Transverse colon (tissue), 4 donors: ENCODE measurements at regions not wholly inside any gene's neighbourhood (a gene's known extent, or its start where the extent isn't known, plus 50 kb on each side); places are given as distances from the start of the nearest gene placed in this dataset.

Experiments
- DNase-seq: peaks from one replicate; pipeline ENCODE4 v3.0.0-alpha.2; 2019
- H3K27ac ChIP-seq, 4 donors: fragments of 200-600 bp; sonication (generic); 2 replicates each; pipeline ENCODE4 v1.5.1; 2016 to 2018; ENCODE audit warnings: inconsistent platforms in 4 of 4
- H3K27me3 ChIP-seq: fragments of 200-600 bp; sonication (generic); 2 replicates; pipeline ENCODE4 v1.5.1; 2017; ENCODE audit warnings: inconsistent platforms
- H3K36me3 ChIP-seq, 4 donors: fragments of 200-600 bp; sonication (generic); 2 replicates each; pipeline ENCODE4 v1.5.1; 2017 to 2019; ENCODE audit warnings: inconsistent platforms in 4 of 4
- H3K4me1 ChIP-seq, 4 donors: fragments of 200-600 bp; sonication (generic); 2 replicates each; pipeline ENCODE4 v1.5.1; 2017 to 2020; ENCODE audit warnings: inconsistent platforms in 4 of 4
- H3K4me3 ChIP-seq, 4 donors: fragments of 200-600 bp; sonication (generic); 1 replicate in 1 of 4; 2 replicates in 3 of 4; pipeline versions ENCODE4 v1.5.1 to v1.6.1; 2017 to 2019; ENCODE audit warnings: inconsistent platforms in 4 of 4
- H3K9me3 ChIP-seq, 2 donors: fragments of 200-600 bp; sonication (generic); 2 replicates each; pipeline ENCODE4 v1.5.1; 2017 to 2019; ENCODE audit warnings: inconsistent platforms in 2 of 2
- EP300 ChIP-seq: sonication (generic); formaldehyde crosslinking; IDR thresholded peaks from one replicate; pipeline ENCODE4 v1.6.1; 2017; ENCODE audit warnings: antibody characterized with exemption, low read depth
- POLR2A ChIP-seq: fragments of 450-650 bp; IDR thresholded peaks from one replicate; pipeline ENCODE4 v1.6.1; 2016; ENCODE audit warnings: antibody characterized with exemption, mild to moderate bottlenecking, moderate library complexity
- POLR2AphosphoS5 ChIP-seq, 3 donors: sonication (generic); formaldehyde crosslinking; IDR thresholded peaks; one replicate each; pipeline ENCODE4 v1.6.1; 2016; ENCODE audit warnings: antibody characterized with exemption in 3 of 3
- WGBS, 2 donors: methylation state at CpG; one replicate each; pipeline ENCODE4 v1.1.5; 2018; ENCODE audit warnings: low coverage in 1 of 2; 5-methylcytosine and 5-hydroxymethylcytosine counted together
- in situ Hi-C, 4 donors: fragments of 200-750 bp; cut with MboI; loops; one replicate each; pipeline versions ENCODE4 v1.15.0 to v1.15.1; 2017; ENCODE audit warnings: low sequenced_read_pairs in 3 of 4, low pct_ligation_motif_present in 1 of 4, low pct_unique_long_range_greater_than_20kb in 1 of 4
- intact Hi-C: fragments of 100-400 bp; cut with DNase I; formaldehyde crosslinking; loops from one replicate; pipeline ENCODE4 v1.15.1; 2023; ENCODE audit warnings: low total_unique reads
- TF ChIP-seq, protein P1 (sequence below), 5 experiments: fragments of 200-600 bp in 3 of 5; fragments of 450-650 bp in 2 of 5; sonication (generic) in 3 of 5; IDR thresholded peaks; 1 replicate in 2 of 5; 2 replicates in 3 of 5; pipeline ENCODE4 v1.5.1; 2016 to 2017; ENCODE audit warnings: antibody characterized with exemption in 5 of 5, inconsistent platforms in 3 of 5, mild to moderate bottlenecking in 2 of 5, moderate library complexity in 1 of 5

DNA sequence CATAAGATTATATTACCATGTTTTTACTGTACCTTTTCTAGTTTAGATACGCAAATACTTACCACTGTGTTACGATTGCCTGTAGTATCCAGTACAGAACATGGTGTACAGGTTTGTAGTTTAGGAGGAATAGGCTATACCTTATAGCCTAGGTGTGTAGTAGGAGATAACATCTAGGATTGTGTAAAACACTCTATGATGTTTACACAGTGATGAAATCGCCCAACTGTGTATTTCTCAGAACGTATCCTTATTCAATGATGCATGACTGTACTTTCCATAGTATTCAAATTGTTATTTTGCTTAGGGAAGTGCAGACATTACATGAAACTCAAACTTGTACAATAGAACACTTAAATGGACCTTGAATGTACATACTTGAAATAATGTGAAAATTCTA, 188.1 kb upstream of the PDGFD start:
- no peaks in the 10 kb centered on the region for H3K4me1 ChIP-seq
- H3K4me3 ChIP-seq = no peak overlapping the region
- TF ChIP-seq, protein P1, sequence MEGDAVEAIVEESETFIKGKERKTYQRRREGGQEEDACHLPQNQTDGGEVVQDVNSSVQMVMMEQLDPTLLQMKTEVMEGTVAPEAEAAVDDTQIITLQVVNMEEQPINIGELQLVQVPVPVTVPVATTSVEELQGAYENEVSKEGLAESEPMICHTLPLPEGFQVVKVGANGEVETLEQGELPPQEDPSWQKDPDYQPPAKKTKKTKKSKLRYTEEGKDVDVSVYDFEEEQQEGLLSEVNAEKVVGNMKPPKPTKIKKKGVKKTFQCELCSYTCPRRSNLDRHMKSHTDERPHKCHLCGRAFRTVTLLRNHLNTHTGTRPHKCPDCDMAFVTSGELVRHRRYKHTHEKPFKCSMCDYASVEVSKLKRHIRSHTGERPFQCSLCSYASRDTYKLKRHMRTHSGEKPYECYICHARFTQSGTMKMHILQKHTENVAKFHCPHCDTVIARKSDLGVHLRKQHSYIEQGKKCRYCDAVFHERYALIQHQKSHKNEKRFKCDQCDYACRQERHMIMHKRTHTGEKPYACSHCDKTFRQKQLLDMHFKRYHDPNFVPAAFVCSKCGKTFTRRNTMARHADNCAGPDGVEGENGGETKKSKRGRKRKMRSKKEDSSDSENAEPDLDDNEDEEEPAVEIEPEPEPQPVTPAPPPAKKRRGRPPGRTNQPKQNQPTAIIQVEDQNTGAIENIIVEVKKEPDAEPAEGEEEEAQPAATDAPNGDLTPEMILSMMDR (IDR thresholded peaks at IDR 0.05) = no peak
- TF ChIP-seq EP300 (no peak), POLR2A (no peak), POLR2AphosphoS5 (IDR thresholded peaks at IDR 0.05) (no peak)
- H3K9me3 ChIP-seq = peaks cover 5 to 7% of the 10 kb centered on the region in 2 donors
- H3K36me3 ChIP-seq = no peaks in the 10 kb centered on the region
- no peak overlapping the region for H3K27ac ChIP-seq
- DNase-seq = no peak
- H3K27me3 ChIP-seq = no peaks in the 10 kb centered on the region
- intact Hi-C loops = no loop called here
- in situ Hi-C loops = no loop called here
- WGBS, 2 donors = 57 to 59% methylated on average over 4 of the region's 4 CpGs

DNA sequence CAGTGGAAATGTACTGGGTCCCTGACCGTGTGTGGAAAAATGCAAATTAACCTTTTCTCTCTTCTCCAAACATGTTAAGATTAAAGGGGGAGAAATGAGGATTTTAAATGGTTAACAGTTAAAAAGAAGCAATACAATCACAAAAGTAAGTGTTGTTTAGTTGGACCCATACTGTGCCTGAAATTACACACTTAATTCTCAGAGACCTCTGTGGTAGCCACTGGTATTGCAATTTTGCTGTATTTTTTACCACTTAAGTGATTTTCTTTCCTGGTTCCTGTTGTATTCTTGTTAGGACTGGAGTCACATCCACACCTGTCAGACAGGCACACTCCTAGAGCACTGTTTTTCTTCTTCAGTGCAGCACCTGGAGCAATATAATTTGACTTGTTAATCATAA, 179.6 kb upstream of the PDGFD start:
- no peaks in the 10 kb centered on the region for H3K27me3 ChIP-seq
- no peak overlapping the region for H3K27ac ChIP-seq
- H3K36me3 ChIP-seq = no peaks in the 10 kb centered on the region
- WGBS, 2 donors = 79 to 83% methylated on average over 1 of the region's 1 CpG
- in situ Hi-C loops = no loop called here
- H3K9me3 ChIP-seq = no peaks in the 10 kb centered on the region
- DNase-seq = no peak
- TF ChIP-seq, protein P1 (IDR thresholded peaks at IDR 0.05) = peak in 3 of 5 experiments; percentile 16 to 39 (median 18)
- TF ChIP-seq POLR2A = no peak
- H3K4me1 ChIP-seq = no peaks in the 10 kb centered on the region
- no peak overlapping the region for H3K4me3 ChIP-seq
- intact Hi-C loops = no loop called here

GRCh38 chr11:104340590-104340989, 176.6 kb upstream of the PDGFD start:
- intact Hi-C loops = no loop called here
- H3K27ac ChIP-seq = no peak overlapping the region
- H3K27me3 ChIP-seq = no peaks in the 10 kb centered on the region
- TF ChIP-seq POLR2A (no peak), POLR2AphosphoS5 (IDR thresholded peaks at IDR 0.05) (no peak), EP300 (no peak)
- TF ChIP-seq, protein P1 (IDR thresholded peaks at IDR 0.05) = no peak
- in situ Hi-C loops = no loop called here
- H3K9me3 ChIP-seq = no peaks in the 10 kb centered on the region
- 66 to 74% methylated on average over 2 of the region's 2 CpGs for WGBS, 2 donors
- no peaks in the 10 kb centered on the region for H3K4me1 ChIP-seq
- no peak for DNase-seq
- no peaks in the 10 kb centered on the region for H3K36me3 ChIP-seq
- no peak overlapping the region for H3K4me3 ChIP-seq

- Histone ChIP-seq H3K36me3 (no peaks in the 10 kb centered on the region), H3K4me3 (no peak overlapping the region), H3K9me3 (no peaks in the 10 kb centered on the region), H3K27me3 (no peaks in the 10 kb centered on the region), H3K4me1 (no peaks in the 10 kb centered on the region), H3K27ac (no peak overlapping the region)
- no peak for DNase-seq
- WGBS, 2 donors = 79 to 81% methylated on average over 6 to 10 of the region's 10 CpGs
- in situ Hi-C loops = no loop called here
- intact Hi-C loops = no loop called here
- TF ChIP-seq, protein P1 (IDR thresholded peaks at IDR 0.05) = no peak
- no peak for TF ChIP-seq POLR2AphosphoS5 (IDR thresholded peaks at IDR 0.05)
- TF ChIP-seq POLR2A = no peak
- TF ChIP-seq EP300 = no peak
Observed at GRCh38 chr11:104339380-104339831, 175.5 kb upstream of the PDGFD start.
